Inferior parietal cortex (tissue), 1 donor: ENCODE measurements at regions not wholly inside any gene's neighbourhood (a gene's known extent, or its start where the extent isn't known, plus 50 kb on each side); places are given as distances from the start of the nearest gene placed in this dataset.
"Not testable (repeated sequence)": the region's sequence is repeated elsewhere in the genome, so short reads cannot be mapped to it uniquely, and the experiment has no call there.

Experiments used
- DNase-seq: peaks from one replicate; pipeline ENCODE4 v3.0.0-alpha.2; 2016; ENCODE audit errors: extremely low spot score

DNA sequence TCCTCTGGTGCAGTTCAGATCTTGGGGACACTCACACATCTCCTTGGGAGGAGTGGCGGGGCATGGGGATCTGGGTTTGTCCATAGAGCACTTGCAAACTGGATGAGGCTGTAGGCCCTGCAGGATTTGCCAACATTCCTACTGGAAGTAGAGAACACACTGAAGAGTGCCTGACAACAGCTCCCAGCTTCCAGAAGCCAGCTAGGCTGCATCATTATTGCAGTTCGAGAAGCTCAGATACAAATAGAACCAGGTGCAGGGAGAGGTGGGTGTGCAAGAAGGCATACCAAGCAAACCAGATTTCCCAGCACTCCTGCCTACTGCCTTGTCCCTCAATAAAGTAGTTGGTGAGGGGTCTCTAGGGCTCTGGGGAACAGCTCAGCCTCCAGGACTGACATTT is 52.5 kb downstream of the RHOB start:
- no peak for DNase-seq

DNA sequence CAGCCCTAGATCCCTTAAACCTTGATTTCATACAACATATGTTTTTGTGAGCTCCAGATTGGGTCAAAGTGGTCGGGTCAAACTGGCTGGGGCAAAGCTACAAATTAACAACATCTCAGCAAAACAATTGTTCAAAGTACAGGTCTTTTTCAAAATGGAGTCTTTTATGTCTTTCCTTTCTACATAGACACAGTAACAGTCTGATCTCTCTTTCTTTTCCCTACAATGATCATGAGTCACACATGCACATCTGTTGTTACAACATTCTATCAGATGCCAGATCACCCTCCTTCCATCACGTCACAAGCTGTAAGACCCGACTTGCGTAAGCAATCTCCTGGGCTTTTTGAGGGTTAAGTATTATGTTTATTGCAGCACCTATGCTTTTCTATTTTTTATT is 55.1 kb downstream of the RHOB start:
- no peak for DNase-seq

DNA sequence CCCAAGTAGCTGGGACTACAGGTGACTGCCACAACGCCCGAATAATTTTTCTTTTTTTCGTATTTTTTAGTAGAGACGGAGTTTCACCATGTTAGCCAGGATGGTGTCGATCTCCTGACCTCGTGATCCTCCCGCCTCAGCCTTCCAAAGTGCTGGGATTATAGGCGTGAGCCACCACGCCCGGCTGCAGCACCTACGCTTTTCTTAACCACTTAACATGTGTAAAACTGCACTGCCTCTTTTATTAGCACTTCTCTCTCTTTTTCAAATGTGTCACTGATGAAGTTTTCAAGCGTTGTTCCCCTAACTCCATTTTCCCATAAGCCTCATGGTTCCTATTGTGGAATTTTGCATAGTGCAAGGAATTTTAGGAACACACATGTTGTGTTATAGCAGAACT is 55.6 kb downstream of the RHOB start:
- not testable (repeated sequence) for DNase-seq

DNA sequence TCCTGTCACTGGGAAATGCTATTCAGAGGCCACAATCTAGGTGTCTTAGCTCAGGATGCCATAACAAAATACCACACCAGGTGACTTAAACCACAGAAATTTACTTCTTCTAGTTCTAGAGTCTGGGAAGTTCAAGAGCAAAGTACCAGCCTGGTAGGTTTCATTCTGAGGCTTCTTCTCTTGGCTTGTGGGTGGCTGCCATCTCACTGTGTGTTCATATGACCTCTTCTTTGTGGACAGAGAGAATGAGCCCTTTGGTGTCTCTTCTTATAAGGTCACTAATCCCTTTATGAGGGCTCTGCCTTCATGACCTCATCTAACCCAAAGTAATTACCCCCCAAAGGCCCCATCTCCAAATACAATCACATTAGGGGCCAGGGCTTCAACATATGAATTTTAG is 57.3 kb downstream of the RHOB start:
- DNase-seq, result no peak

DNA sequence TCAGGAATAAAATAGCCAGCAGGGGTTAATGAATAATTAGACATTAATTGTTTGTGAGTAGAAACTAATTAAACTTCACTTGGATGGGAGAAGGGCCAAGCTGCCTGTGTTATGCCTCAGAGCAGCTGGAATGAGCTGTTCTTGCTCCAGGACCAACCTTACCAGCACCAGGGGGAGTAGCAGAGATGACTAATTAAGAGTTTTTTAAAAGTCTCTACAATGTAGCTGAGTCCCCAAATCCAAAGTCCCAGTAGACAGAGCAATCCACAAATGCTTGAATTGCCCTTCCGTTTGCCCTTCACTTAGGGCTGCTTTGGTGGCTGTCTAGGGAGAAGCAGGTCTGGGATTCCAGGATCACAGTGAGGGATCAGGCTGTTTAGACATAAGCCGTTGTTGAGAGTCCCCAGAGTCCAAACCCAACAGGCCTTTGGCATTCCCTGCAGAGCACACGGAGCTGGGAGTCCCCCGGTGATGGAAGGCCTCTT is 59.4 kb downstream of the RHOB start:
- DNase-seq, result no peak

DNA sequence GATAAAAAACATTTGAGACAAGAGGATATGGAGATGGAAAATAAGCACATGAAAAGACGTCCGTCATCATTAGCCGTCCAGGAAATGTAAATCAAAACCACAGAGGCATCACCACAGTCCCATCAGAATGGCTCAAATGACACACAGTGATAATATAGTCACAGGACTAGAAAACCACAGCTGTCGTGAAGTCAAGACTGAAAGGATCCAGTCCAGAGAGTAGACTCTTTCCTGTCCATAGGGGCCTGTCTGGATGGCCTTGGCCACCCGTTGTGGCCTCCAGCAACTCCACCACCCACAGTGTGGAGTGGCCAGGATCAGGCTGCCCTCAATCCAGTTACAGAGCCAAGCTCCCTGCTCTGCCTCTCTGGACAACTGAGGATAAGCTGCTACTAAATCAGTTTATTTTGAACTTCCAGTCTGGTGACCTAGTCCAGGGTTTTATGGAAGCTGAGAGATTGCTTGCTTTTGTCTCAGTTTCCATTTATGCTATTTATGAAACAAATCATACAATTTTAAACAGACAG is 60.4 kb downstream of the RHOB start:
- DNase-seq, result no peak

DNA sequence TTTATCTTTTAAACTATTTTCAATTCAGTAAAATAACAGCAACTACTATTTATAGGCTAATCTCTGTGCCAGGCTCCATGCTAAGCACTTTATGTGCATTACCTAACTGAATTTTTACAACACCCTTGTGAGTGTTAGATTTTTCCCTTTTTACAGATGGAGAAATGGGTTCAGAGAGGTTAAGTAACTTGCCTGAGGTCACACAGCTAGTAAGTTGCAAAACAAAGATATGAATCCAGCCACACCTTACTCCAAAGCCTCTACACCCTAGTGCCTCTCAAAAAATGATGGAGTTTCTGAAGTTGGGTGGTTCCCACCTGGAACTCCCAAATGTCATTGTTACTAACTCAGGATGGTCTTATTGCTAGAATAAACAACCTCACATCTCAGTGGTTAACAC is 60.8 kb downstream of the RHOB start:
- no peak for DNase-seq

DNA sequence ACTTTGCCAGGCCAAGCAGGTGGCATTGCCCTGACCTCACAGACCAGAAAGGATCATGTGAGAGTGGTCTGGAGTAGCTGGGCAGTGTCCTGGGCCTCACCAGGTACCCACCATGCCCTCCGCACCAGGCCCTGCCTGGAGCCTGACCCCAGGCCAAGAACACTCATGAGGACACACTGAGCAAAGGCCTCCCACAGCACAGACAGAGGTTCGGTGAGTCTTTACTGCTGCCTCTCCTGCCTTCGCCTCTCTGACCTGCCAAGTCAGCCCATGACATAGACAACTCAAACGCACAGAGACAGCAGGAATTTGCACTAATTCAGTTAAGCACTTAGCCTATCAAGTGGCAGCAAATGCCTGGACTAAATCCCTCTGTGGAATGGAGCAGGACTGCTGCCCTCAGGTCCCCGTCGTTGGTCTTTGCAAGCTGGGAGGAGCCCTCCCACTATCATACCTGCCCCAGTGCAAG is 62.5 kb downstream of the RHOB start:
- no peak for DNase-seq

DNA sequence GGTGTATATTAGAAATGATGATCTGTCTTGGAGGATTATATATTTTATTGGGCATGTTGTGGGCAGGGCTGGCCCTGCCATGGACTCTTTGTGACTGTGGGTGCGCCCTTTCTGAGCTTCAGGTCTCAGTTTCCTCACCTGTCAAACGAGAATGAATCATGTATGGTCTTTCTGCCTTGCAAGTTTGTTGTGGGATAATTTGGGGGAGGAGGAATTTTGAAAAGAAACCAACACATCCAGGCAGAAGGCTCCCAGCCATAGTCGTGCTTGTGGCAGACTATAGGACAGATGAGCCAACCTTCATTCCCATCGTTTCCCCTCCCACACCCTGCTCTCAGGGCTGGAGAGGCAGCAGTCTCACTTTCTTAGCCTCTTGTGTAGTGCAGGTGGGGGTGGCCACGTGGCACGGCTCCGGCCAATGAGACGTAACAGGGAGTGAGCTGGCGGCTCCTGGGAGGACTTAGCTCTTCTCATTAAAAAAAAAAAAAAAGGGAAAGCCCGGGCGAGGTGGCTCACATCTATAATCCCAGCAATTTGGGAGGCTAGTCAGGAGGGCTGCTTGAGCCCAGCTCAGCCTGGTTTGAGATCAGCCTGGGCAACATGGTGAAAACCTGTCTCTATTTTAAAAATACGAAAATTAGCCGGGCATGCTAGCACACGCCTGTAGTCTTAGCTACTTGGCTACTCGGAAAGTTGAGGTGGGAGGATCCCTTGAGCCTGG is 63.1 kb downstream of the RHOB start:
- DNase-seq, result no peak

DNA sequence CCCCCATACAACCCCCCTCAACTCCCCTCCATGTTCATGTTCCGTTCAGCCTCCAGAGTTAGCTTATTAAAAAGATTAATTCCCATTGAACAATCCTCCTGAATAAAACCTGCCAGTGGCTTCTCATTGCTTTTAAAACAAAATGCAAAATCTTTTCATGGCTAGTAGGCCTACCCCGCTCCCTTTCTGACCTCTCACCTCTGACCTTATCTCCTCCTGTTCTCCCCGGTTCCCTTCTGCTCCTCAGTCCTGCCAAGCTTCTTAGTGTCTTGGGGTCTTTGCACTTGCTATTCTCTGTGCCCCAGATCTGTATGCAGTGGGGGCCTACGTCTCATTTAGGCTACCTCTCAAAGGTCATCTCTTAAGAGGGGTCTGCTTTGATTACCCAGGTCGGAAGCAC is 64.3 kb downstream of the RHOB start:
- DNase-seq, result no peak

DNA sequence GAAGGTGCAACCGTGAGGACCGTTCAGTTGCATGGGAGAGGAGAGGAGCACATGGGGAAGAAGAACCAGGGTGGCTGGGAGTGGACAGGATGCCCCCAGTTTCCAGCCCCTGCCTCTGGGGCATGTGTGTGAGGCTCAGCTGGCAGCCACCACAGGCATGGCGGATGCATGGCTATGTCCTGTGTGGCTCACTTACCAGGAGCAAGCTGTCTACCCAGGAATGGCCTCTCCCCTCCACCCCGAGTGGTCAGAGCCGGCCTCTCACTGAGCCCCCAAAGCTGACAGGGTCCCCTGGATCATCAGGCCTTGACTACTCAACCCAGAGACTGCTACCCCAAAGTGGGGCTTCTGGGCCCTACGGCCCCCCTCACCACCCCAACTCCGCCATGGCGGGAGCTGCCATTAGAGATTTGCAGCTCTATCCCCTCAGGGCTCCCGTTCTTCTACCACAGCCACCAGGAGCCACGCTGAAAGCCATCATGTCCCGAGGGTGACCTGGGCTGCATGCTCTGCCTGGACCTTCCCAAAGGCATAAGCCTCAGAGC is 65.3 kb downstream of the RHOB start:
- DNase-seq, result no peak

DNA sequence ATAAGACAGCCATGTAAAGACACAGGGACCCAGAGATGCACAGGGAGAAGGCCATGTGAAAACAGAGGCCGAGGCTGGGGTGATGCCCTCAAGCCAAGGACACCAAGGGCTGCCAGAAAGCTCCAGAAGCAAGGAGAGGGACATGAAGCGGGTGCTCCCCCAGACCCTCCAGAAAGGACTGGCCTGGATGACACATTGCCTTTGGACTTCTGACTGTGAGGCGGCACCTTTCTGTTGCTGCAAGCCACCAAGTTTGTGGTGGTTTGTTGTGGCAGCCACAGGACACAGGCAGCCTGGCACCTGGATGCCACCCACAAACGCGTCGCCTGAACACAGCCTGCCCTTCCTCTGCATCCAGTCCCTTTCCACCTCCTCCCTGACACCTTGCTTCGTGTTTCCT is 67.1 kb downstream of the RHOB start:
- no peak for DNase-seq

DNA sequence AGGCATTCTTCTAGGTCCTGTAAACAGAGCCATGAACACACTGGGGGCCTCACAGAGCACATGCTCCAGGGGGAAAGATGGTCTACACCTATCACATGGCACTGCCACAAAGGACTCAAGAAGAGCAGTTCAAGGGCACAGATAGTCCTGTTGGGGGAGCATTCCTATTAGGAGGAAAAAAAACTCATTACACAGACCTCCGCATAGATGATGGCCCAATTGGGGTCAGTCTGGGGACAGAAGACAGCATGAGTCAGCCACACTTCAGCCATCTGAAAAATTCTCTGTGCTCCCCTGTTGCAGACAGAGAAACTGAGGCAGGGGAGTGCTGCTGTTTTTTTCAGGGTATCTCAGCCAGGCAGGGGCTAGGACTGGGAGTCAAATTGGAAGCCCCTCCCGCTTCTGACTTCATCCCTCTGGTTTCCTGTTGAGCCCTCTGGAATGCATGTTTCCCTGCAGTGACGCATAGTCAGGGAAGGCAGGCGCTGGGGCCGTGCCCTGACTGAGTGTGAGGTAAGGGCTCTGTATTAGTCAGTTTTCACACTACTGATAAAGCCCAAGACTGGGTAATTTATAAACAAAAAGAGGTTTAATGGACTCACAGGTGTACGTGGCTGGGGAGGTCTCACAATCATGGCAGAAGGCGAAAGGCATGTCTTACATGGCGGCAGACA is 67.9 kb downstream of the RHOB start:
- DNase-seq, result no peak

DNA sequence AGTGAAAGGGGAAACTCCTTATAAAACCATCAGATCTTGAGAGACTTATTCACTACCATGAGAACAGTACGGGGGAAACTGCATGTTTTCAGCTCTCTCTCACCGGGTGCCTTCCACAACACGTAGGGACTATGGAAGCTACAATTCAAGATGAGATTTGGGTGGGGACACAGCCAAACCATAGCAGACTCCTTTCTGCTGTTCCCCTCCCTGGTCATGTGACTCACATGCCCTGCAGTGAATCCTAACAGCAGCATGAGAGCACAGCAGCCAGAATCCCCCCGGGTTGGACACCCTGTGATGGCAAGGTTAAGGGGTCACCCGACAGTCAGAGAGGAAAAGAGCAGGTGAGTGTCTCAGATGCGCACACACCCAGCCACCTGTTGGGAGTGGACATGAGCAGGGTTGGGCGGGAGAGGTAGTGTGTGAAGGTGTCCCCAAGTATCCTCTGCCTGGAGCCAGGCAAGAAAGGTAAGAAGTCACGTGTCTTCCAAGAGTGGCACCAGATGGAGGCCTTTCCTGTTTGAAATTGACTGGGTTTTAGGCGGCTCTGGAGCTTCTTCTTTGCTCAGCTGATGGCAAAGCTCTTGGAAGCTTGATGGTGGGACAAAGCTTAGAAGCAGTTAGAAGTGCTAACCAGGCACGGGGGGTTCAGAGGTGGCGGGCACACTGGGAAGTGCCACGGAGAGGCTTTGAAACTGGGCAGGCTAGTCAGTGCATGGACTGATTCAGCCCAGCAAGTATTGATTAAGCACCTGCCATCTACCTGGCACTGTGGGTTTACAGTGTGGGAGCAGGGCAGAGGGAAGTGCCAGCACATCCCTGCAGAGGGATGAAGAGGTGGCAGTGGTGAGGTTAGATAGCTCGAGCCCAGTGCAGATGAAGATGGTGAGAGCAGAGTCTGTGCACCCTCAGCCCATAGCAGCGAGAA is 68.7 kb downstream of the RHOB start:
- DNase-seq, result no peak

DNA sequence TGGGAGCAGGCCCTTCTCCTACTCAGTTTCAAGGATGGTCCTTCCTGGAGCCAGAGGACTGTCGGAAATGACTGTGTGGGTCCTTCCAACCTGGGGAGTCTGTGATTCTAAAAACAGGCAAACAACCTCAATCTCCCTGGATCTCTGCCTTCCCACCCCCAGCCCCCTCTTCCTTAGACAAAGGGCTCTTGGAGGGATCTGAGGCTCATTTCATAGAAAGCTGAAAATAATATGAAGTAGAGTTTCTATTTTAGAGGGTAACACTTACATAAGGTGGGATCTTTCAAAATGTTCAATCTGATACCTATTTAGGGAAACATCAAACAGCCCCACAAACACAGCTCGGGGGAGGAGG is 69.4 kb downstream of the RHOB start:
- peak; percentile 41 for DNase-seq

DNA sequence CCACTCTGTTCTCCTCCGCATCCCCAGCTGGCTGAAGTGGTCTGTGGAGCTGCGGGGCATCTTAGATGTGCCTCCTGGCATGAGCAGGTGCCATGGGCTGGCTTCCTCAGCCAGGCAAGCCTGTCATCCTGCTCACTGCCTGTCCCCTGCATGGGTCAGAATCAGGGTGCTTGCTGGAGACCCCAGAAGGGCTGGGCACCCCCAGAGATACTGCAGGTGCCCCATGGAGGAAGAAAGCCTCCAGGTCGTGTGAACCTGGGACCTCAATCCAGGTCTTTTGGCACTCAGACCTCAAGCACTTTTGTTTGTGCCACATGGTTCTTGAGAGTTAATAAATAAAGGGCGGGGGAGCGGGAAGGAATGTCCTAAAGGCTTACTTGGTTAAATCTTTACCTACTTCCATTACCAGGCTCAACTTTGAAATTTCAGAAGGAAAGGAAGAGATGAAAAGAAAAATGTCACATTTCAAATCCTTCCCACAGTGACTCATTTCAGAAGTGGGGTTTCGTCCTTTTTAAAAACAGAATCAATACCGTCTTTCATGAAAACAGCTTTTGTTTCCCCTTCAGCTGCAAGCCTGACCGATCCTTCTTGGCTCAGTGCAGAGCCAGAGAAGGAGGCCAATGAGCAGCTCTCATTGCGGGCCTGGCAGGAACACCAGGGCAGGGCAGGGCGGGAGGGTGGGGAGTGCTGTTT is 69.9 kb downstream of the RHOB start:
- peak; percentile 70 for DNase-seq

DNA sequence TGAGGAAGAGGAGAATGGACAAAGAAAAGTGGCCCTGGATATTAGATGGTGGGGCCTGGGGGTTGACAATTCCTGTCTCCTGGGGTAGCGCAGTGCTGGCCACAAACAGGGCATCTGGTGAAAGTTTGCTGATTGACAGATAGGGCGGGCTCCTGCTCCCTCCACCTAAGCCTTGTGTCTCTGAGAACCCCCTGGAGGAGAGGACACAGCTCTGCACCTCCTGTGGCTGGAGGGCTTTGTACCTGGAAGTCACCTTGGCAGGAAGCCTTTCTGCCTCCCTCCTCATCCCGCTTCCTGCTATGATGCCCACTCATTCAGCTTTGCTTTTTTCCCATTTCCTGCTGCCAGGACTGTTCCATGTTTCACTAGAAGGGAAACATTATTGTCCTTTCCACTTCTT is 72.4 kb downstream of the RHOB start:
- DNase-seq, result no peak

DNA sequence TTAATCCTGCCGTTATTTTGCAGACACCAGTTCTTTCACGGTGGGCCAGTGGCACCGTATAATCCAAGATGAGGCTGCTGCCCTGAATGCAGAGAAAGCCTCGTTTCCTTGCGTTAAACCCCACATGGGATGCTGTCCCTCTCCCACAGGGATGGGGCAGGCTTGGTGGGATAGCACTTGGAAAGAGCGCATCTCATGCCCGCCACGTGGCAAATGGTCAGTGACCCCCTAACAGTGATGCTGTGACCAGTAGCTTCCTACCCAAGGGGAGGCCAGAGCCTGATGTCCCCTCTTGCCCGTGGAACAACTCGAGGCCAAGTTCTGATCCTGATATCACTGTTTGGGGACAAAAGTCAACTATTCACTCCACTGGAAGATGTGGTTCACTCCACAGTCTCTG is 73.3 kb downstream of the RHOB start:
- DNase-seq, result no peak

DNA sequence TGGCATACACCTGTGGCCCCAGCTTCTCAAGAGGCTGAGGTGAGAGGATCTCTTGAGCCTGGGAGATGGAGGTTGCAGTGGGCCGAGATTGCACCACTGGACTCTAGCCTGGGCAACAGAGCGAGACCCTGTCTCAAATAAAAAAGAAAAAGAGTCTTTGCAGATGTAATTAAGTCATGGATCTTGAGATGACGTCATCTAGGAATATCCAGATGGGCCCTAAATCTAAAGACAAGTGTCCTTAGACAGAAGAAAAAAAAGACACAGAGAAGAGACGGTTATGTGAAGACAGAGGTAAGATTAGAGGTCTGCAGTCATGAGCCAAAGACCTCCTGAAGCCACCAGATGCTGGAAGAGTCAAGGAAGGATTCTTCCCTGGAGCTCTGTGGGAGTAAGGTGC is 74.3 kb downstream of the RHOB start:
- DNase-seq, result no peak

DNA sequence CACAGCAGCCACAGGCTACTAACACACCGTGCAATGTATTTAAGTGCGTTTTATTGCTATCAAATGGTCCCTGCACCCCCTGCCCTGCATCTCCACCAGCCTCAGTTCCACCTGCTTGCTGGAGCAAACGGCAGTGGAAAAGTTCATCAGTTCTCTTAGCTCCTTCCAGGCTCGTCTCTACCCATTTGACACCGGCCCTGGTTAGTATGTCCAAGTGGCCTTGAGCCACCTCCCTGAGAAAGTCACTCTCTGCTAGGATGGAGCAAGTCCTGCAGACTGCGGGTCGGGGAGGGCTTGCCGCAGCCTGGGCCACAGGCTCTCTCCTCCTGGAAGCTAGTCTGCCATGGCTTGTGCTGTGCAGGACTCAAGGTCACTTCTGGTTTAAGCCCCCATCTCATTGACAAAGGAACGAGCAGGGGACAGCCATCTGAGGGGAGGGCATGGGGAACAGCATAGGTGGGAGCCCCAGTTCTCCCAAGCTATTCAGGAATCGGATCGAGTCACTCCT is 74.9 kb downstream of the RHOB start:
- no peak for DNase-seq
